GDM1 (cell line): ENCODE measurements at regions not wholly inside any gene's neighbourhood (a gene's known extent, or its start where the extent isn't known, plus 50 kb on each side); places are given as distances from the start of the nearest gene placed in this dataset.
"Not testable (repeated sequence)": the region's sequence is repeated elsewhere in the genome, so short reads cannot be mapped to it uniquely, and the experiment has no call there.

Source experiments
- DNase-seq: peaks from one replicate; lab custom pipeline; 2025; lab: John Stamatoyannopoulos, UW

DNA sequence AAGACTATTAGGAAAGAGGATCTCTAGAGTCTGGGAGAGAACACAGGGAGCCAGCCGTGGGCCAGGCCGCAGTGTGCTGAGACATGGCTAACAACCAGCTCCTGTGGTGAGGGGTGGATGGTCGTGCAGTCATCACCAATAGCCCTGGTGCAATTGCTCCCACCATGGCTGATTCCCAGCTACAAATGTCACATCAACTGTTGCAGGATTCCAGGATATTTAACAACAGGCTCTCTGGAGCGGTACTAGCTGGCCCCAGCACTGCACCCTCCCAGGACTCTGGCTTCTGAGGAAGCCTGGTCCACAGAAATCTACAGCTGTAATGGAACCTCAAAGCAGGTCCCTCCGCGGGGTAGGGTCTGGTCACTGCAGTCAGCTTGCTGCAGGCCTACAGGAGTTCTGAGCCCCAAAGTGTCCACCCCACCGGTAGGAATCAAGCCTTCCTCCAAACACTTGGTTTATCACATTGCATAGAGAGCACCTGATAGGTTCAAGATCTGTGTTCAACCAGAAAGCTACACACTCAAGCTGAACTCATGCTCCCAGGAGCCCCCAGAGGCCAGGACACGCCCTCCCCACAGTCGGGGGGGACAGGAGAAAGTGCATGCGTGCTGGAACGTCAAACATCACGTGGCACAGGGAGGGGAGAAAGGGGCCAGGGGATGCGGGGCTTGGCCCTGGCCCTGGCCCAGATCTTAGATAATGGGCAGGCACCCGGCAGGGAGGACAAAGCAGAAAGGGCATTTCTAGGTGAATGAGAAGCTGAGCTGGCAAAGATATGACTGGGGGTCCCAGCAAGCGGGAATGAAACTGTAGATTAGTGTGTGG lies 609.0 kb downstream of the TBC1D22A start:
- no peak for DNase-seq

GRCh38 chr22:47370448-47371262 lies 608.2 kb downstream of the TBC1D22A start:
- no peak for DNase-seq

DNA sequence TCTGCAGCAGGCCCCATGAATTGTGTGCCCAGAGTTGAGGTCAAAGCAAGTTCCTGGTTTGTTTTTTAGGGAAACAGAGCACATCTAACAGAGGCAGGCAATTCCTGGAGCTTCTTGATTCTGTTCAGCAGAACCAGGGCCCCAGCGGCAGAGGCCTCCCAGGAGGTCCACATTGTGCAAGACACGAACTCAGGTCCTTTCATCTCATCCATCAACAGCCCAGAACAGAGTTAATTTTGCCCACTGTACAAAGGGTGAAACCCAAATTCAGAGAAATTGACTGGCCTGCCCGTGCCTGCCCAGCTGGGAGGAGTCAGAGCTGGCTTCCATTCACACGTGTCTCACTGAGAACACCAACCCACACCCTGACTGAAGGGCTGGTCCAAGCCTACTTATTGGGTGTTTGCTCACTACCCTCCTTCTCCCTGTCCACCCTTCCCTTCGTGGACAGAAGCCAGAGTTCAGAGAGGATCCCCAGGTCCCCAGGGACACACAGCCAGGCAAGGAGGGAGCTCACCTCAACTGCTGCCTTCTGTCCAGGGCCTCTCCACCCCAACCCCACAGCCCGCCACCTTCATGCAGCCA lies 607.1 kb downstream of the TBC1D22A start:
- DNase-seq, result no peak

- DNase-seq, result no peak
Observed at GRCh38 chr22:47369020-47369419, 606.6 kb downstream of the TBC1D22A start.

GRCh38 chr22:47367993-47368945 lies 605.8 kb downstream of the TBC1D22A start:
- DNase-seq, result no peak

DNA sequence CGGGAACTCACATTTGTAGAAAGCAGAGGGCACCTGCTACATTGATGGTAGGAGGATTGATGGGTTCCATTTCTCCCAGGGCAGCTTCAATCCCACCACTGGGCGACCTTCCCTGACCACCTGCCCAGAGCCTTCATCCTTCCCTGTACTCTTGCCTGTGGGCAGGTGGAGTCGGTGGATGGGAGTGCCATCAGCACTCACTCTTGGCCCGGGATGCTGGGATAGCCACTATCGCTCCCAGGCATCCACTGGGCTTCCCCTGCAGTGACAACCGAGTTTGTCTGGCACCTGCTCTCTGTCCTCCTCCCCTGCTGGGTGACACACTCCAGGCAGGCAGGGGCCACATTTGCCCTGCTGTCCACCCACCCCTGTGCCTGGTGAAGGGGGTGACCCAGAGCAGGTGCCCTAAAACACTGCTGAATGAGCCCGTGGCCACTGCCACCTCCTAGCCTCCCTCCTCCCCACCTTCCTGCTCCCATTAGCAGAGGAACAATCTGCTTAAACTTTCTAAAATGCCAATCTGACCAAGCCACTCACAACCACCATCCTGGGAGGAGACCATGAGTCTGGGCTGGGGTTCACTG lies 604.7 kb downstream of the TBC1D22A start:
- no peak for DNase-seq

- no peak for DNase-seq
Observed at GRCh38 chr22:47366026-47366767, 603.7 kb downstream of the TBC1D22A start.

- DNase-seq, result no peak
Observed at GRCh38 chr22:47361247-47361646, 598.8 kb downstream of the TBC1D22A start.

DNA sequence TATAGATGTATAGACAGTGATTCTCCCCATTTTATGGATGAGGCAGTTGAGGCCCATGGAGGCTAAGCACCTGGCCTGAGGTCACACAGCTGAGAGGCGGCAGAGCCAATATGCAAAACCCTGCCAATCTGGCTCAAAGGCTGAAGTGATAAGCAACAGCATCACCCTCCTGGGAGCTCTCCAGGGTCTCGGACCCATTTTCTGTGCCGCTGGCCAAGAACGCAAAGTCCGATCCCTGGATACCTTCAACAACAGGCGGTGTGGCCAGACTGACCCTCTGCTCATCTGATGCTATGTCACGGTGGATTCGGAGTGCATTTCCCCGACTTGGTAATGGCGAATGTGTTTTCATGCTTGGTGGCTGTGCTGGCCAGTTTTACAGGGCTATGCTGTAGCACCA lies 595.0 kb downstream of the TBC1D22A start:
- no peak for DNase-seq

DNA sequence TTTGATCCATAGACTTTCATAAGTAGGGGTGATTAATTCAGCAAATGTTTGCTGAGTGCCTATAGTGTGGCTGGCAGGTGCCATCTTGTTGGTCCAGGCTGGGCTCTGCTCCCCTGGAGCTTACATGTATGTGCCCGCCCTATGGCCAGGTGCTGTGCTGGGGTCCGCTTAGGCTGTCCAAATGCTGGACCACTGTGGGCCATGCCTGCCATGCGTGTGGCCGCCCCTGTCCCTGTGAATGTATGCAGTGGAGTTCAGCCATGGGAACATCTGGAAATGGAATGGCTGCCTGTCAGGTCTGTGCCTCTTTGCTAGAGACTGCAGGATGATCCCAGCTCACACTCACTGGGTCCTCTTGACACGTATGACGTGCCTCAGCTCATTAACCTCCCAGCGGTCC lies 594.6 kb downstream of the TBC1D22A start:
- no peak for DNase-seq

GRCh38 chr22:47356511-47357011 lies 594.1 kb downstream of the TBC1D22A start:
- no peak for DNase-seq

- DNase-seq, result no peak
Observed at GRCh38 chr22:47355776-47356510, 593.5 kb downstream of the TBC1D22A start.

- DNase-seq, result no peak
Observed at GRCh38 chr22:47355388-47355725, 592.9 kb downstream of the TBC1D22A start.

- no peak for DNase-seq
Observed at GRCh38 chr22:47354668-47355387, 592.4 kb downstream of the TBC1D22A start.

- no peak for DNase-seq
Observed at GRCh38 chr22:47352920-47353700, 590.7 kb downstream of the TBC1D22A start.

GRCh38 chr22:47351836-47352579 lies 589.6 kb downstream of the TBC1D22A start:
- no peak for DNase-seq

DNA sequence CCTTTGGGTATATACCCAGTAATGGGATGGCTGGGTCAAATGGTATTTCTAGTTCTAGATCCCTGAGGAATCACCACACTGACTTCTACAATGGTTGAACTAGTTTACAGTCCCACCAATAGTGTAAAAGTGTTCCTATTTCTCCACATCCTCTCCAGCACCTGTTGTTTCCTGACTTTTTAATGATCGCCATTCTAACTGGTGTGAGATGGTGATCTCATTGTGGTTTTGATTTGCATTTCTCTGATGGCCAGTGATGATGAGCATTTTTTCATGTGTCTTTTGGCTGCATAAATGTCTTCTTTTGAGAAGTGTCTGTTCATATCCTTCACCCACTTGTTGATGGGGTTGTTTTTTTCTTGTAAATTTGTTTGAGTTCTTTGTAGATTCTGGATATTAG lies 583.8 kb downstream of the TBC1D22A start:
- DNase-seq, result not testable (repeated sequence)

DNA sequence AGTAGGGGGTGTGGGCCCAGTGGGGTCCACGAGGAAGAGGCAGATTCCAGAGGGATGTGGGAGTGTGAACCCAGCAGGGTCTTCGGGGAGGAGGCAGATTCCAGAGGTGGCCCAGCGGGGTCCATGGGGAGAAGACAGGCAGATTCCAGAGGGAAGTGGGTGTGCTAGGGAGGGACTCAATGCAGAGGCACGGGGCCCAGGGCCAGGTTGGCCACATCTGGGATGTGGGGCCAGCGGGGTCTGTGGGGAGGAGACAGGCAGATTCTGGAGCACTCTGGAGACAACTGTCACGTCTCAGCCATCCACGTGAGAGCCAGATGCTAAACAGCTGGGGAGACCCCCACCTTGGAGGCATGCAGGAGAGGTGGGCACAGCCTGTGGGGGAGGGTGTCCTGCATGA lies 582.6 kb downstream of the TBC1D22A start:
- DNase-seq, result no peak
